Bronchial epithelial cell (primary cell): ENCODE measurements at regions not wholly inside any gene's neighbourhood (a gene's known extent, or its start where the extent isn't known, plus 50 kb on each side); places are given as distances from the start of the nearest gene placed in this dataset.

Experiments used
- DNase-seq: peaks from one replicate; pipeline ENCODE4 v3.0.0-alpha.2; 2010; ENCODE audit warnings: low read depth
- FAIRE-seq: peaks from 2 replicates; lab custom pipeline; 2011; peaks lifted over from hg19 to GRCh38; lab: Jason Lieb, UNC
- H3K27me3 ChIP-seq: 2 replicates; pipeline ENCODE4 v1.5.1; 2011; ENCODE audit warnings: low read length; ENCODE audit not compliant: control insufficient read depth, insufficient read depth
- H3K36me3 ChIP-seq: 2 replicates; pipeline ENCODE4 v1.5.1; 2011; ENCODE audit warnings: low read length; ENCODE audit not compliant: control insufficient read depth, insufficient read depth
- H3K4me3 ChIP-seq: 2 replicates; pipeline ENCODE4 v1.5.1; 2011; ENCODE audit warnings: mild to moderate bottlenecking, low read depth, low read length, control low read depth
- TF ChIP-seq, protein P1 (sequence below): IDR thresholded peaks from 2 replicates; pipeline ENCODE4 v1.5.1; 2011; ENCODE audit warnings: mild to moderate bottlenecking, moderate library complexity, low read length, control low read depth, inconsistent platforms; ENCODE audit not compliant: insufficient read depth, severe bottlenecking

DNA sequence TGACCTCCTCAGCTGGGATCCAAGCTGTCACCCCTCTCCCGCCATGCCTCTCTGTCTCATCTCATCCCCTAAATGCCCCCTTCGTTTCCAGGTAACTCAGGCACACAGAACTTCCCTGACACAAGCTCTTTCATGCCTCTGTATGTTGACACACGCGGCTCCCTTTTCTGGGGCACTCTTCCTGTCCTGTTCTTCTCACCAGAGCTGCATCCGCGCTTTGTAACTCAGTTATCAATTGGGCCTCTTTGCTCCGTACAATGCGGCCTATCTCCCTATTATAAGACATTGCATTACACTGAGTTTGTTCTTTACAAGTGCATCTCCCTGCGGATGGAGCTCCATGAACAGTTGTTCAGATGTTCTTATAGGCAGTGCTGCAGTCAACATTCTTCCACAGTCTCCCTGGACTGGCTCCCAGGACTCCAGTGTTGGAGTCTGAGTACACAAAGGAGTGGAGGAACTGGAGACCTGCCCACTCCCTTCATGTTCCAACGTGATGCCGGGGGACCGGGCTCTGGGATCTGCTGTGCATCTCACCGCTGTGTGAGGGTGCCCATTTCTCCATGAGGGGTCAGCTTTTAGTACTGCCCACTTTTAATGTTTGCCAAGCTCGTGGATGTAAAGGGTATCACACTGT lies 56.9 kb upstream of the TNS3 start:
- Histone ChIP-seq H3K36me3 (no peaks in the 10 kb centered on the region), H3K4me3 (no peak overlapping the region), H3K27me3 (no peaks in the 10 kb centered on the region)
- TF ChIP-seq, protein P1, sequence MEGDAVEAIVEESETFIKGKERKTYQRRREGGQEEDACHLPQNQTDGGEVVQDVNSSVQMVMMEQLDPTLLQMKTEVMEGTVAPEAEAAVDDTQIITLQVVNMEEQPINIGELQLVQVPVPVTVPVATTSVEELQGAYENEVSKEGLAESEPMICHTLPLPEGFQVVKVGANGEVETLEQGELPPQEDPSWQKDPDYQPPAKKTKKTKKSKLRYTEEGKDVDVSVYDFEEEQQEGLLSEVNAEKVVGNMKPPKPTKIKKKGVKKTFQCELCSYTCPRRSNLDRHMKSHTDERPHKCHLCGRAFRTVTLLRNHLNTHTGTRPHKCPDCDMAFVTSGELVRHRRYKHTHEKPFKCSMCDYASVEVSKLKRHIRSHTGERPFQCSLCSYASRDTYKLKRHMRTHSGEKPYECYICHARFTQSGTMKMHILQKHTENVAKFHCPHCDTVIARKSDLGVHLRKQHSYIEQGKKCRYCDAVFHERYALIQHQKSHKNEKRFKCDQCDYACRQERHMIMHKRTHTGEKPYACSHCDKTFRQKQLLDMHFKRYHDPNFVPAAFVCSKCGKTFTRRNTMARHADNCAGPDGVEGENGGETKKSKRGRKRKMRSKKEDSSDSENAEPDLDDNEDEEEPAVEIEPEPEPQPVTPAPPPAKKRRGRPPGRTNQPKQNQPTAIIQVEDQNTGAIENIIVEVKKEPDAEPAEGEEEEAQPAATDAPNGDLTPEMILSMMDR = no peak
- DNase-seq (peak; percentile 67), FAIRE-seq (no peak)

DNA sequence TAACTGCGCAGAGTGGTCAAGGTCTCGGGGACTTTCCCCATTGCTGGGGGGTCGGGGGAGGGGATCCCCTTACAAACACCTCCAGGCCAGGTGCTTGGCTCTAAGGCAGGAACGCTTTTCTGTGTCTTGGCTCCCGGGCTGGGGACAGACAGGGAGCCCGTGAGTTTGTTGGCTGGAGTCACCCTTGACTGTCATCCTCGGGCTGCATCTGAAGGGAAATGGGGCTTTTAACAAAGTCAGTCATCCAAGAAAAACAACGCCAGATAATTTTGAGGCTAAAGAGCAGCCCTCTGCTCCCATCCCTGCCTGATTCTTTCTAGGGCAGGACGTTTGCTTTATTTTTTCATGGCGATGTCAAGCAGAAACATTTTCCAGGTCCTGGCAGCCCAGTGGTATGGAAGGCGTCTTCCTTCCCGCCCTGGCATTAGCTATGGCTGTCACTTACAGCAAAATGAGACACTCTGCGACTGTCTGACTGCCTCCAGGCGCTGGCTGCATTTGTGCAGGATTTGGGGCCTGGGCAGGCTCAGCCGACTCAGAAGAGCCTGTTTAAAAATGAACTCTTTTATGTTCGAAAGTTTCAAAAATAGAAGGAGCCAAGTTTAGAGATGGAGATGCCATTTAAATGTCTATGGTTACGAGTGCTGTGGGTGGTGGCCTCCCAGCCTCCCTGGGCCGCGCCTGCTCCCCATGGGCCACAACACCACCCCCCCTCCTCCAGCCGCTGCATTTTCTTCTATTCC lies 54.7 kb upstream of the TNS3 start:
- Histone ChIP-seq H3K36me3 (no peaks in the 10 kb centered on the region), H3K27me3 (no peaks in the 10 kb centered on the region), H3K4me3 (no peak overlapping the region)
- DNase-seq = no peak
- TF ChIP-seq, protein P1 = no peak
- no peak for FAIRE-seq

DNA sequence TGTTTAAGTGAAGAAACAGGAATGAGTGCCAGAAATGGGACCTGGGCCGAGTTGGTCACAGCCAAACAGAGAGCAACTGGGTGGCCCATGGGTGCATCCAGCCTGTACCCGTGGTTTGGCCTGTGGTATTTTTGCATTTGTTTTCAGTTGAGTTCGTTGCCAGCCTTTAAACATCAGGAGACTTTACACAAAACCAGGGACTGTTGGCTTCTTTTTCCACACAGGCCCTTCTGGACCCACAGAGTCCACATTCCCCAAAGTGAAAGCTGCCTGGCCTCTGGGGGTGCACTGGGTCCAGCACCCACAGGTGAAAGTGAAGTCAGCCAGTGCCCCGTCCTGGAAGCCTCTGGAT lies 54.1 kb upstream of the TNS3 start:
- no peaks in the 10 kb centered on the region for H3K36me3 ChIP-seq
- DNase-seq (no peak), FAIRE-seq (no peak)
- no peaks in the 10 kb centered on the region for H3K27me3 ChIP-seq
- H3K4me3 ChIP-seq = peak overlapping the region; percentile 39
- TF ChIP-seq, protein P1 = no peak

DNA sequence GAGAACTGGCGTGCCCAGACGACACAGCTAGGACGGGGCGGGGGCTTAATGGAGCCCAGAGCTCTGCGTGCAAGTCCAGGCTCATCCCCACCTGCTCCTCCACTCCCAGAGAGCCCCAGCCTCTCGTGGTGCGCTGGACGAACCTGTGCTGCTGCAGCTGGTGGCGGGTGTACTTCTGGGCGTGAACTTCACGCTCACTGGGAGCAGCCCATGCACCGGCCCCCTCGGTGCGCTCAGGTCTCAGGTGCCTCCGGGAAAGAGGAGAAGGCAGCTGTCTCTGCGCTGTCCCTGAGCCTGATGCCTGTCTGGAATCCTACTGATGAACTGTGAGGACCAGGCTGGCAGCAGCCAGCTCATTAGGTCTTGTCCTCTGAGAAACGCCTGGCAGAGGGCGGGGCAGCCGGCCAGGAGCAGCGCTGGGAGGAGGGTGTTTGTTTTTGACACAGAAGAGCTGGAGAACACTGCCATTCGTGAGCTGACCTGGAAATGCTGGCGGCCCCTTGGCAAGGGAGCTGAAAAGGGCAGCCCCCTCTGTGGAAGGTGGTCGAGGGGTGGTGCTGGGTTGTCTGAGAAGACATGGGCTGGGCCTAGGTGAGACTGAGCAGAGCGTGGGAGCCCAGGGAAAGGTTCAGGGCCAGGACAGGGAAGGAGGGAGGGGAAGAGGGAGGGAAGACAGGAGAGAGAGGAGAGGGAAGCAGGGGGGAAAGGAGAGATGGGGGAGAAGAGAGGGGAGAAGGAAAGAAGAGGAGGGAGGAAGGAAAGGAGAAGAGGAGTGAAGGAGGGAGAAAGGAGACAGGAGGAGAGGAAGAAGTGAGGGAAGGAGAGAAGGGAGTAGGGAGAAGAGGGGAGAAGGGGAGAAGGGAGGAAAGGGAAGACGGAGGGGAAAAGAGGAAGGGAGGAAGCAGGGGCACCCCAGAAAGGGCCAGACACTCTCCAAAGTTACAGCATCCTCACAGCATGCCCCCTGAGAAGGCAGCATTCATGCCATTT lies 53.5 kb upstream of the TNS3 start:
- no peak for FAIRE-seq
- H3K27me3 ChIP-seq = no peaks in the 10 kb centered on the region
- peak overlapping the region; percentile 39 for H3K4me3 ChIP-seq
- H3K36me3 ChIP-seq = no peaks in the 10 kb centered on the region
- TF ChIP-seq, protein P1 = no peak
- peak; percentile 88 for DNase-seq

DNA sequence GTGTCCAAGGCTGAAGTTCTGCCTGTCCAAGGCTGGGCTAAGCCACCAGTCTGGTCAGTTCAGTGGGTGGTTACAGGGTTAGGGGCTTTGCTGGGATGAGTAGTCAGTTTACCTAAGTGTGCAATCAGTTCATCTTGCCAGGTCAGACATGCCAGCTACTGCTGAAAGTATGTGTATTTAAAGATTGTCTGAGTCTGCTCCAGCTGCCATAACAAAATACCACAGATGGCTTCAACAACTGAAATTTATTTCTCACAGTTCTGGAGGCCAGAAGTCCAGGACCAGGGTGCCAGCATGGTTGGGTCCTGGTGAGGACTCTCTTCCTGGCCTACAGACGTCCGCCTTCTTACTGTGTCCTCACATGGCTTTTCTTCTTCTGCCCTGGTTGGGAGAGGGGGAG lies 52.4 kb upstream of the TNS3 start:
- FAIRE-seq (no peak), DNase-seq (peak; percentile 64)
- Histone ChIP-seq H3K27me3 (no peaks in the 10 kb centered on the region), H3K36me3 (no peaks in the 10 kb centered on the region), H3K4me3 (no peak overlapping the region)
- TF ChIP-seq, protein P1 = no peak
